ENCODE measurements at regions not wholly inside any gene's neighbourhood (a gene's known extent, or its start where the extent isn't known, plus 50 kb on each side); places are given as distances from the start of the nearest gene placed in this dataset.

DNA sequence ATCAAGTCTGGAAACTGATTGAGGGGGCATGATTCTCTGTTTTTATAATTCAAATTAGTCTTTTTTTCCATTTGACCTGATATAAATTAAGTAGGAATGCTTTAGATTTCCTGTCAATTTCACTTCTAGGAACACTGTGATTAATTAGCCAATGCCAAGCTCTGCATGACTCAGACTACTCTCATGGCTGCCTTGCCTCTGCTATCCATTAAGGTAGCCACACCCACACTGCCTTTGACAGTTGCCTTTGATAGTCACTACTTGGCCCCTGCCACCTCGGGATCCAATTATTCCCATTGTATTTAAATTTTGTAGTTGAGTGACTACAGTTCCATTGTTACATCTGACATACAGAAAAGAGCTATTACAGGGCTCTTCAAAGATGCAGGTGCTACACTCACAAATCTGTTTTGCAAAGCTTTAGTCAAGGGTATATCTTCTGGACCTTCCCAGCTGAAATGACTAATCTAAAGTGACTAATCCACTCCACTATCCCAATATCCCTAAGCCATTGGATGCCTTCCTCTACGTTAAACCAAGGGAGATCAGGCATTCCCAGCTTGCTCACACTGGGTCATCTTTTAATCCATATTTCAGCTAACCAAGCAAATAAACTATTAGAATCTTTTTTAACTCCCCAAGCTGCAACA, 1193.1 kb upstream of the MIR17HG start:
- FAIRE-seq, result no peak
- TF ChIP-seq POLR2A (IDR thresholded peaks at IDR 0.05; ENCODE audit: low read depth, low read length) (no peak), TAF1 (IDR thresholded peaks at IDR 0.05; ENCODE audit: borderline replicate concordance, low read depth, low read length) (no peak), POLR2AphosphoS5 (IDR thresholded peaks at IDR 0.05; ENCODE audit: low read depth, low read length) (no peak)
- no peak for DNase-seq (ENCODE audit: insufficient read length)

DNA sequence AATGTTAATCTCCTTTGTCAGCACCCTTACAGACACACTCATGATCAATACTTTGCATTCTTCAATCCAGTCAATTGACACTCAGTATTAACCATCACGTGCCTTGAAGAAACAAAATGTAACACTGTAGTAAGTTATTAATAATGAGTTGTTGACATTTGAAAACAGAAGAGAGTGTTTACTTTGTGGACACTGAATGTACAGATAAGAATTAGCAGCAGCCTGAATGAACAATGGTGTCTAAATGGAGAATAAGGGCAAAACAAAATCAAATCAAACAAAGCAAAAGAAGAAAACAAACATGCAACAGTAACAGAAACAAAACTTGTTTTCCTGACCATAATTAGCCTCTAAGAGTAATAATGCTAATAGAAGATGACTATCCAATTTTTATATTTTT, 1191.1 kb upstream of the MIR17HG start:
- TF ChIP-seq POLR2AphosphoS5 (IDR thresholded peaks at IDR 0.05; ENCODE audit: low read depth, low read length), result no peak
- TF ChIP-seq TAF1 (IDR thresholded peaks at IDR 0.05; ENCODE audit: borderline replicate concordance, low read depth, low read length), result no peak
- no peak for TF ChIP-seq POLR2A (IDR thresholded peaks at IDR 0.05; ENCODE audit: low read depth, low read length)
- DNase-seq (ENCODE audit: insufficient read length), result no peak
- no peak for FAIRE-seq

DNA sequence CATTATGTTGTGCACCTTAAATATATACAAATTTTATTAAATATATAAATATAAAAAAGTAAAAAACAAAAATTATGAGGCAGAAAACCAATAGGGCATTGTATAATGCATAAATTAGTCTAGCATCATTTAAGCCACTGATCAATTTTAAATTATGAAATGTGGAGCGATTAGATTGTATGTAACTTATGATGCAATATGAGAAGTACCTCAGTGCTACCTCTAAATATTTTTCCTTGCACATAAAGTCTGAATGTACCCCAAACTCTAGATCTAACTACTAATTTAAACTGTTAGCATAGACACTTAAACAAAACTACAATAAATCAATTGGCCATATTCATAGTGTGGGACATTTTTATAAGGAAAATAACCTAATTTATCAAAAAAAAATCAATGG, 1178.5 kb upstream of the MIR17HG start:
- no peak for TF ChIP-seq POLR2A (IDR thresholded peaks at IDR 0.05; ENCODE audit: low read depth, low read length)
- no peak for TF ChIP-seq TAF1 (IDR thresholded peaks at IDR 0.05; ENCODE audit: borderline replicate concordance, low read depth, low read length)
- no peak for TF ChIP-seq POLR2AphosphoS5 (IDR thresholded peaks at IDR 0.05; ENCODE audit: low read depth, low read length)
- DNase-seq (ENCODE audit: insufficient read length) (no peak), FAIRE-seq (no peak)

DNA sequence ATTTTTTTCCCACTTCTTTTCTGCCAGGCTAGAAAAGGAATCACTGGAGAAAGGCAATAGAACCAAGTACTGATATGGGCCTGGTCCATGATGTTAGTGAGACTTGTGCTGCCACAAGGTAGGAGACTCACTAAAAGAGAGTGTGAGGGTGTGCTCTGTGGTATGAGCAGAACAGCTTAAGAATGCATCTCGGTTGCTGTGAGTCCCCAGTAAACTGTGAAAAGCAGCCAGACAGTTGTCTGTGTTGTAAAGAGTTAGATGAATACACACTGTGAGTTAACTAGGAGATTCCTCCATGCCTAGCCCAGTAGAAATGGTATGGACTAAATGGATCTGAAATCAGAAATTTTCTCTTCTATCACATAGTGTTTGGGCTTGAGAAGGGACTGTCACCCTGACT, 1177.3 kb upstream of the MIR17HG start:
- DNase-seq (ENCODE audit: insufficient read length), result no peak
- no peak for FAIRE-seq
- TF ChIP-seq POLR2A (IDR thresholded peaks at IDR 0.05; ENCODE audit: low read depth, low read length), result no peak
- no peak for TF ChIP-seq POLR2AphosphoS5 (IDR thresholded peaks at IDR 0.05; ENCODE audit: low read depth, low read length)
- no peak for TF ChIP-seq TAF1 (IDR thresholded peaks at IDR 0.05; ENCODE audit: borderline replicate concordance, low read depth, low read length)

DNA sequence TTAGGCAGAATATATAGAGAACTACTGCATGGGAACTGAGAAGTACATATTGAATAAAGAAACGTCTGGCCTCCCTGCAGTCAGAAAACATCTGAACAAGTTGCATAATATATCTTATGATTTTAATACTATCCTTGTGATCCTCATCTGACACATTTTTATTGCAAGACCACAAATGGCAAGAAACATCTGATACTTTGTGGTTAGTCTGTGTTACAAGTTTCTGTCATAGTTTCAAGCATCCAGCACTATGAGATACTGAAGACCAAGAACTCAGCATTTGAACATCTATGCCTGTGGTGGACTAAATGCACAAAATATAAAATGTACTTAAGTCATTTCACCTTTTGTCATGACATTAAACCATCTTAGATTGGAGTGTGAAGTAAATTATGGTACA, 1175.8 kb upstream of the MIR17HG start:
- FAIRE-seq, result no peak
- DNase-seq (ENCODE audit: insufficient read length), result no peak

DNA sequence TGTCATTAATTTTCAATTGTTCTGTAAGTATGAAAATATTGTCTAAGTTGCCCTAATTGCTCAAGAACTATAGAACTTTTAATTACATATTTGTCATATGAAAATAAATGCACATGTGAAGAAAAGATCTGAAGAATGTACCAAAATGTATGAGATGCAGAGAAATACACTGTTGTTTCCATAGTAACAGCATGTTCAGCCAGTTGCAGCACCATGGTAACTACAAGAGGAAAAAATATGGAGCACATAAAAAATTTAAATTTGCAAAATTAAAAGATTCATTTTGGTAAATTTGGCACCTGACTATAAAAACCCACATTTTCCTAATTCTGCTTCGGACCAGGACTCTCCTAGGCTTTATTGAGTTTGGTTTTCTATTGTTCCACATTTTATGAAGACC, 1170.0 kb upstream of the MIR17HG start:
- FAIRE-seq (no peak), DNase-seq (ENCODE audit: insufficient read length) (no peak)
- TF ChIP-seq POLR2A (IDR thresholded peaks at IDR 0.05; ENCODE audit: low read depth, low read length) (no peak), POLR2AphosphoS5 (IDR thresholded peaks at IDR 0.05; ENCODE audit: low read depth, low read length) (no peak), TAF1 (IDR thresholded peaks at IDR 0.05; ENCODE audit: borderline replicate concordance, low read depth, low read length) (no peak)

More for the DNA sequence above, 1175.8 kb upstream of the MIR17HG start:
- TF ChIP-seq POLR2AphosphoS5 (IDR thresholded peaks at IDR 0.05; ENCODE audit: low read depth, low read length) (no peak), POLR2A (IDR thresholded peaks at IDR 0.05; ENCODE audit: low read depth, low read length) (no peak), TAF1 (IDR thresholded peaks at IDR 0.05; ENCODE audit: borderline replicate concordance, low read depth, low read length) (no peak)

DNA sequence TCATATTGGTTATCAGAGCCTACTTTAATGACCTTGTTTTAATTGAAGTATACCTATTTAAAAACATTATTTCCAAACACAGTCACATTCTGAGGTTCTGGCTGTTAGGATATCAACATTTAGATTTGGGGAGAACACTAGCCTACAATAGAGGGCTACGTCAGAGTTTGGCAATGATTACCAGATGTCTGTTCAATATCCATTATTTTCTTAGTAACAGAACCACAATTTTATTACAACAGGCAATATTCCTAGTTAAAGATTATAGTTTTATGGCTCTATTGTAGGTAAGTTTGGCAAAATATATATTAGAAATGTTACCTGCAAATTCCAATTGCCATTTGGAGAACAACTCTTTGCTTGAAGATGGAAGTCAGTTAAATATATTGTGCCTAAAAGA, 1163.1 kb upstream of the MIR17HG start:
- FAIRE-seq (no peak), DNase-seq (ENCODE audit: insufficient read length) (no peak)
- TF ChIP-seq TAF1 (IDR thresholded peaks at IDR 0.05; ENCODE audit: borderline replicate concordance, low read depth, low read length) (no peak), POLR2AphosphoS5 (IDR thresholded peaks at IDR 0.05; ENCODE audit: low read depth, low read length) (no peak), POLR2A (IDR thresholded peaks at IDR 0.05; ENCODE audit: low read depth, low read length) (no peak)

DNA sequence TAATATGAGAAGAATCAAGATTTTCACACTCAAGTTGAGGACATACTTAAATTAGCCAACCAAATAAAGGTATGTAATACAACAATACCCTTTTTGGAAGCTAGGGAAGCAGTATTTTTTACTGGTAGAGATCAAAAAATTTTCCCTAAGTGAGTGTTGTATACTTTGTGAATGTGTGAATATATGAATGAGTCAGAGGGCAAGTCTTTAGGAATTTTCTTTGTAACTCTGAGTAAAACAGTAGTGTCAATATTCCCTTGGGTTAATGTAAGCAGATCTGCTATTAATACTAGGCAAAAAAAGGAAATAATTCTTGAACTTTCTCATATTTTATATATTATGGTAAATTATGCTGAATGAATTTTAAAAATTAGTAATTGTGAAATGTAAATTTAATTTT, 1161.8 kb upstream of the MIR17HG start:
- FAIRE-seq (no peak), DNase-seq (ENCODE audit: insufficient read length) (no peak)
- no peak for TF ChIP-seq POLR2A (IDR thresholded peaks at IDR 0.05; ENCODE audit: low read depth, low read length)
- TF ChIP-seq POLR2AphosphoS5 (IDR thresholded peaks at IDR 0.05; ENCODE audit: low read depth, low read length), result no peak
- no peak for TF ChIP-seq TAF1 (IDR thresholded peaks at IDR 0.05; ENCODE audit: borderline replicate concordance, low read depth, low read length)

DNA sequence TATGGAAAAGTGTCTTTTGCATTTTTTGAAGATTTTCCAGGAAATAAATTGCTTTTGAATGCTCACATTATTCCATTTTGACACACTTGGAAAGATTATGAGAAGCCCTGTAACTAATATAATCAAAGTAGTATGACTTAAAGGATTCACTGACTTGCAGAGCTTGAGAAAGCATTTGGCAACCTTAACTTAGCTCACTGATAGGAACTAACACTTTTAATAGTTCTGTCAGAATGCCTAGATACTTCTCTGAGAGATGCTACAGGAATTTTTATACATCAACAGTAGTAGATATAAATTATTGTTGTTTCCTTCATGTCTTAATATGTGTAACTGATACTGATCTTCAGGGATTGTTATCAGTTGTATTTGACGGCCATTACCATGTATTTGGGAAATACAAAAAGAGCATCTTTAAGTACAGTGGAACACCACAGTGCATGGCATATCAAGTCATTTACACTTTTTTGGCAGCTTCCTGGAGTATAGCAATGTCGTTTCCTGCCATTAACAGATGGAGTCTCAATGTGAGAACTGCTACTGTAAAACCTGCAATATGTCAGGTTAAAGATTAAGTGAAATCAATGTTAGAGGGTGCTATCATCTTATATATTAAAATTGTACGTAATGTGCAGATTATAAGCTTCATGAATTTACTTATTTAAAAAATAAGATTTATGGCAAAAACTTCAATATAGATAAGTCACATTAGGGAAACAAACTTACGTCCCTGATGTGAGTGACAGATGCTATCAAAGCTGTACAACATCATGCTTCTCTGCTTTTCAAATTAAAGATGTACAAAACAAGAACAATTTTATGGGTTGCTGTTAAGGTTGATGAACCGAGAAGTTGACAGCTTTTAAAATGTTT, 1159.8 kb upstream of the MIR17HG start:
- TF ChIP-seq POLR2A (IDR thresholded peaks at IDR 0.05; ENCODE audit: low read depth, low read length) (no peak), TAF1 (IDR thresholded peaks at IDR 0.05; ENCODE audit: borderline replicate concordance, low read depth, low read length) (no peak), POLR2AphosphoS5 (IDR thresholded peaks at IDR 0.05; ENCODE audit: low read depth, low read length) (no peak)
- no peak for DNase-seq (ENCODE audit: insufficient read length)
- no peak for FAIRE-seq

DNA sequence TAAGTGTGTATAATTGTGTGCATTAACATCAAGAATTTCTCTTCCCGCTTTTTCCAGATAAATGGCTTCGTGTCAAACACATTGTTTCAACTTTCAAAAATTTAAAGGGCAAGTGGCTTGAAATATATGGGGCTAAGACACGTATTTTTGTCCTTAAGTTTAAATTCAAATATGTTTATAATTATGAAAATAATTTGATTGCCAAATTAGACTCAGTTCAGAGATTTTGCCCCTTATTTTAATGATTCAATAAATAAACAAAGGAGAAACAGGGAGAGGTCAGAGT, 1159.2 kb upstream of the MIR17HG start:
- DNase-seq (ENCODE audit: insufficient read length) (no peak), FAIRE-seq (no peak)
- TF ChIP-seq POLR2AphosphoS5 (IDR thresholded peaks at IDR 0.05; ENCODE audit: low read depth, low read length) (no peak), TAF1 (IDR thresholded peaks at IDR 0.05; ENCODE audit: borderline replicate concordance, low read depth, low read length) (no peak)

DNA sequence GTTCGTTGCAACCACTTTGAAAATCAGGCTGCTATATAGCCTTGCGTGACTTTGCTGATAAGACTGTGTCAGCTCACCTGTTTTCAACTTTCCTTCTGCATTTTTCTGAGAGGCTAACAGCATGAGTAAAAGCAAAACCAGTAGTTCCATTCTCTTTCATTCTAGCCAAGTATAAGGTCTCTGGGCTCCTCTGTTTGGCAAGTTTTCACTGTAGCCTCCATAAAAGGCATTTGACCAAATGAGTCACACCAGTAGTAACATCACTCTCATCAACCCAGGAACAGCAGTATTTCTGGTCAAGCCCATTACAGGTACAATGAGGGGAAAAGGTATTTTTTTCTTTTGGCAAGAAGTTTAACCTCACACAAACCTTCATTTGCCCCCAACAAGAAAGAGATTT, 1149.8 kb upstream of the MIR17HG start:
- no peak for DNase-seq (ENCODE audit: insufficient read length)
- FAIRE-seq, result no peak
- TF ChIP-seq POLR2A (IDR thresholded peaks at IDR 0.05; ENCODE audit: low read depth, low read length) (no peak), TAF1 (IDR thresholded peaks at IDR 0.05; ENCODE audit: borderline replicate concordance, low read depth, low read length) (no peak), POLR2AphosphoS5 (IDR thresholded peaks at IDR 0.05; ENCODE audit: low read depth, low read length) (no peak)

DNA sequence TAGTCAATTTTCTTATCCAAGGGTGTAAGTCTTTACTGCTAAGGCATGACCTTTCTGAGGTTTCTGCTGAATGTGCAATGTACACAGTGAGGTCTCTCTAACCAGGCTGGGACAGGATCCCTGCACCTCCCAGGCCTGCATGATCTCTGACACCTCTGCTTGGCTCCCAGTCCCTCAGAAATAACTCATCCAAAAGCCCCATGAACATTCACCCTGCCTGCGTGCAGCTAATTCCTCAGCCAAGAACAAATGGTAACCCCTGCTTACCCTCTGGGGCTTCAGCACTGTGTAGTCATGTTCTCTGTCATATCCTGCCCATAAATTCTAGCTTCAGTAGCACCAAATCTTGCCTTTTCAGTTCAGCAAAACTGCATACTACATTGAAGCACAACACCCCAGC, 1146.3 kb upstream of the MIR17HG start:
- FAIRE-seq, result no peak

More for the DNA sequence above, 1146.3 kb upstream of the MIR17HG start:
- TF ChIP-seq TAF1 (IDR thresholded peaks at IDR 0.05; ENCODE audit: borderline replicate concordance, low read depth, low read length), result no peak
- no peak for TF ChIP-seq POLR2A (IDR thresholded peaks at IDR 0.05; ENCODE audit: low read depth, low read length)
- TF ChIP-seq POLR2AphosphoS5 (IDR thresholded peaks at IDR 0.05; ENCODE audit: low read depth, low read length), result no peak
- no peak for DNase-seq (ENCODE audit: insufficient read length)

All from GM12892 (cell line).